ENCODE measurements at regions not wholly inside any gene's neighbourhood (a gene's known extent, or its start where the extent isn't known, plus 50 kb on each side); places are given as distances from the start of the nearest gene placed in this dataset.

DNA sequence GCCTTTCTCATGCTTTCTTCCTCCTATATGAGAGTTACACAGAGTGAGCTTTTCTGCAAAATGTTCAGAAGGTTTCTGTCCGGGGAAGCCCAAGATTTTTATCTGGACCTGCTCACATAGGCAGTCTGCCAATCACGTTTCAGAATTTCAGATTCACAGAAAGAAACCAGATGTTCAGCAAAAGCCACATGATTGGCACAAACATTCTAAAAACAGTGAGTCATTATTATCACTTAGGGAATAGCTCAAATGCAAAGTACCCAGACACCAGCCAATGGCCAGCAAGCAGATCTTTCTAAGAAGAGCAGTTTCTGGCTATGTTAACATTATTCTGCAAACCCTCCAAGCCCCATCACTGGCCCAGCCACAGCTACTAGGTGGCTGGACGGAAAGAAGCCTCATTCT lies 1558.5 kb upstream of the TMEM132C start:
- TF ChIP-seq POLR2A (IDR thresholded peaks at IDR 0.05): no peak
- TF ChIP-seq, protein P1, sequence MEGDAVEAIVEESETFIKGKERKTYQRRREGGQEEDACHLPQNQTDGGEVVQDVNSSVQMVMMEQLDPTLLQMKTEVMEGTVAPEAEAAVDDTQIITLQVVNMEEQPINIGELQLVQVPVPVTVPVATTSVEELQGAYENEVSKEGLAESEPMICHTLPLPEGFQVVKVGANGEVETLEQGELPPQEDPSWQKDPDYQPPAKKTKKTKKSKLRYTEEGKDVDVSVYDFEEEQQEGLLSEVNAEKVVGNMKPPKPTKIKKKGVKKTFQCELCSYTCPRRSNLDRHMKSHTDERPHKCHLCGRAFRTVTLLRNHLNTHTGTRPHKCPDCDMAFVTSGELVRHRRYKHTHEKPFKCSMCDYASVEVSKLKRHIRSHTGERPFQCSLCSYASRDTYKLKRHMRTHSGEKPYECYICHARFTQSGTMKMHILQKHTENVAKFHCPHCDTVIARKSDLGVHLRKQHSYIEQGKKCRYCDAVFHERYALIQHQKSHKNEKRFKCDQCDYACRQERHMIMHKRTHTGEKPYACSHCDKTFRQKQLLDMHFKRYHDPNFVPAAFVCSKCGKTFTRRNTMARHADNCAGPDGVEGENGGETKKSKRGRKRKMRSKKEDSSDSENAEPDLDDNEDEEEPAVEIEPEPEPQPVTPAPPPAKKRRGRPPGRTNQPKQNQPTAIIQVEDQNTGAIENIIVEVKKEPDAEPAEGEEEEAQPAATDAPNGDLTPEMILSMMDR (IDR thresholded peaks at IDR 0.05): no peak
- DNase-seq: no peak

DNA sequence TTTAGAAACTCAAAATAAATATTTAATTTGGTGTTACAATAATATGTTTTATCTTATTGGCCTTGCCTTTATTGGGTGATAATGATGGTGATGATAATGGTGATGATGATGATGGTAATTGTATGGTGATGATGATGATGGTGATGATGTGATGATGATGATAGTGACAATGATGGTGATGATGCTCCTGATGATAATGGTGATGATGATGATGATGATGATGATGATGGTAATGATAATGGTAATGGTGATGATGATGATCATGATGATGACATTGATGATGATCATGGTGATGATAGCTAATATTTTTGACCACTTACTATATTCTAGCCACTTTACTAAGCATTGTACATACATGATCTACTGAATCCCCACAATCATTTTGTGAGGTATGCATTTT lies 1548.6 kb upstream of the TMEM132C start:
- TF ChIP-seq, protein P1 (IDR thresholded peaks at IDR 0.05): no peak
- TF ChIP-seq POLR2A (IDR thresholded peaks at IDR 0.05): no peak
- DNase-seq: no peak
- H3K27ac ChIP-seq: no peak overlapping the region
- H3K4me3 ChIP-seq: no peak overlapping the region
- no peaks in the 10 kb centered on the region for H3K36me3 ChIP-seq (replicated peaks in 1 of 2)
- no peaks in the 10 kb centered on the region for H3K9me3 ChIP-seq (replicated peaks in 1 of 3)
- intact Hi-C loops (cut with DNase I): no loop called here
- H3K4me1 ChIP-seq (replicated peaks in 1 of 2): no peaks in the 10 kb centered on the region
- H3K27me3 ChIP-seq: no peaks in the 10 kb centered on the region

More for the DNA sequence above, 1558.5 kb upstream of the TMEM132C start:
- Histone ChIP-seq H3K4me3 (no peak overlapping the region), H3K9me3 (replicated peaks in 1 of 3) (no peaks in the 10 kb centered on the region), H3K27ac (no peak overlapping the region), H3K36me3 (replicated peaks in 1 of 2) (no peaks in the 10 kb centered on the region), H3K27me3 (no peaks in the 10 kb centered on the region), H3K4me1 (replicated peaks in 1 of 2) (no peaks in the 10 kb centered on the region)
- 31 to 38% (median 35%) methylated on average over 3 of the region's 3 CpGs for WGBS, 4 donors
- intact Hi-C loops (cut with DNase I): no loop called here

DNA sequence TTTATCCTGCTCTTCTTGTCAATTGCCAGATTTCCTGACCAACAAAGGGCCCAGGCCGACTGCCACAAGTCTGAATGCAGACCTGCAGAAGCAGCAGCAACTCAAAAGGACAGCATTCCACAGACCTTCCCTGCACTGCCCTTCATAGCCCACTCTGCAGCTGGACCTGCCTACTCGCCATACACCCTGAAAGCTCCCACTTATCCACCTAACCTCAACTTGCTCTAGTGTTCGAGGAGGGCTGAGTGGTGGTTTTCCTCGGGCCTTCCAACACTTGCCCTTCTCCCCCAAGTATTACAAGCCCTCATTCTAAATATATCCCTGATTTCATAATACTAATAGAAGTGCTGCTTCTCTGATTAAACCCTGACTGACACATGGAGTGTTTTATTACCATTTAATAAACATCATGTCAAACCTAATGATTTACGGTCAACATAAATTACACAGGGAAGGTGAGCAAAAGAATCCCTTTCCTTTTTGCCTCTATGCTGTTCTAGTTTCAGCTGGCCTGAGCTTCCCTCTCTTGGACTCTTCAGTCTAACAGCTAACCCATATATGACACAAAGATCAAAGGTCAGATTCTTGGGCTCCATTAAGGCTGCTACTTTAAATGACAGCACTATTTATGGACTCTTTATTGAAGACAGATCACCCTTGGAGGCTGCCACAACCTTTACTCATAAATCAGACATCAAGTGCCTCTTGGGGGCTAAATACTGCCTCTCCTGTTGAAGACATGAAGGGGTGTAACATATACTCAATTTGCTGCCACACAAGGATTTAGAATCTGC lies 1546.9 kb upstream of the TMEM132C start:
- no peaks in the 10 kb centered on the region for H3K36me3 ChIP-seq (replicated peaks in 1 of 2)
- no peak for TF ChIP-seq POLR2A (IDR thresholded peaks at IDR 0.05)
- TF ChIP-seq, protein P1 (IDR thresholded peaks at IDR 0.05): no peak

DNA sequence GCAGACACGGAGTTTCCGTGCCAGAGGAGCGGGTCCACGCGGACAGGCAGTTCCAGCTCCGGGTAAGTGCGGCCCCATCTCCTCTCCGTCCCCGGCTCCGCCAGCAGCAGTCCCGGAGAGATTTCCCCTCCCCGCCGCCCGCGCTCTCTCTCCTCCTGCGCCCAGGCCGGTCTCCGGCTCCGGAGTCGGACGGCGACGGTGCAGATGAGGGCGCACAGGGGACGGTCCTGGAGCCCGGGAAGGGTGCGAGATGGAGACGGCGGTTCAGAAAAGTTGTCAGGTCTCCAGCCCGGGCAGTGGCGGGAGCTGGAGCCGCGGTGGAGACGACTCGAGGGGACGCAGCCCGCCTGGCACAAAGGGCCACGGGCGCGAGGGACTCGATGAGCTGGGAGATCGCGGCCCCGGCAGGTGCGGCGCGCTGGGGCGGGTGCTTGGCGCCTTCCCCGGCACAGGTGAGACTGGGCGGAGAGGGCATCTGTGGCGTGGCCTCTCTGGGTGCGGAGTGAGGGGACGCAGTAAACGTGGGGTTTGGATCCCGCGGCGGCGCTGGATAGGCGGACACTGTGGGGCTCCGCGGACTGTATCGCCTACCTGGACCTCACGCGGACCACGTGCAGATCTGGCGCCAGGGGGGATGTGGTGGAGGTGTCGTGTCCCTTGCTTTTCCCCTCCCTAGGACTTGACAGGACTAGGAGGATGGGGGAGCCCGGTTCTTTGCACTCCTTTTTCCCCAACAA lies 1540.3 kb upstream of the TMEM132C start:
- DNase-seq: no peak
- TF ChIP-seq, protein P1 (IDR thresholded peaks at IDR 0.05): no peak
- no peak for TF ChIP-seq POLR2A (IDR thresholded peaks at IDR 0.05)
- Histone ChIP-seq H3K36me3 (replicated peaks in 1 of 2) (no peaks in the 10 kb centered on the region), H3K27me3 (peaks cover 21% of the 10 kb centered on the region), H3K4me1 (replicated peaks in 1 of 2) (no peaks in the 10 kb centered on the region), H3K9me3 (replicated peaks in 1 of 3) (no peaks in the 10 kb centered on the region), H3K27ac (no peak overlapping the region), H3K4me3 (no peak overlapping the region)
- intact Hi-C loops (cut with DNase I): no loop called here
- 0 to 5% (median 2%) methylated on average over 13 to 69 of the region's 69 CpGs for WGBS, 4 donors

More for the DNA sequence above, 1546.9 kb upstream of the TMEM132C start:
- Histone ChIP-seq H3K27me3 (no peaks in the 10 kb centered on the region), H3K9me3 (replicated peaks in 1 of 3) (no peaks in the 10 kb centered on the region), H3K27ac (no peak overlapping the region), H3K4me1 (replicated peaks in 1 of 2) (no peaks in the 10 kb centered on the region), H3K4me3 (no peak overlapping the region)
- DNase-seq: no peak
- intact Hi-C loops (cut with DNase I): no loop called here
- WGBS, 4 donors: 43 to 51% (median 49%) methylated on average over 5 of the region's 5 CpGs

Measured in adrenal gland (tissue), 9 donors.